COR-L47 (cell line): ENCODE measurements at regions not wholly inside any gene's neighbourhood (a gene's known extent, or its start where the extent isn't known, plus 50 kb on each side); places are given as distances from the start of the nearest gene placed in this dataset.
"Not testable (repeated sequence)": the region's sequence is repeated elsewhere in the genome, so short reads cannot be mapped to it uniquely, and the experiment has no call there.

ENCODE experiments used
- DNase-seq: peaks from one replicate; lab custom pipeline; 2025; lab: John Stamatoyannopoulos, UW

DNA sequence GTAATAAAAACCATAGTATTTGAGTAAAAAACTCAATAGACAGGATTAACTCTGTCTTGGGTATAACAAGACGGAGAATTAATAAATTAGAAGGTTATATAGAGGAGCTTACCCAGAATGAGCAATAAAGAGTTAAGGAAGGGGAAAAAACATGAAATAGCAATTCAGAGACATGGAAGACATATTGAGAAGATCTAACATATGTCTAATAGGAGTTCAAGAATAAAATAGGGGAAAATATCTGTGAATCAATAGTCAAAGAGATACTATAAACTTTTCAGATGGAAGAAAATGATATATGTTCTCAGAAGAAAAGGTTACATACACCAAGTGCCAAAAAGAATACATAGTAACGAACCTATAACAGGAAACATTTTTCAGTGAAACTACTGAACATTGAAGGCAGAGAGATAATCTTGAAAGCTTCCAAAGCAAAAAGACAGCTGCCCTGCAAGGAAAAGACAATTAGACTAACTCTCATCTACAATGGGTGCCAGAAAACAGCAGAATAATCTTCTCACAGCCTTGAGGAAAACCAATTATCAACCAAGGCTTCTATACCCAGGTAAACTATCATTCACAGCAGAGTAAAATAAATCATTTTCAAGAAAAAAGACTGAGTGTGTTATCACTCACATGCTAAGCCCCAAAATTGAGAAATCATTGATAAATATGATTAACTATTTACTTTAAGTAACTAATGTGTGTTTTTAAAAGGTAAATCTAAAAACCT is 106.0 kb downstream of the ENC1 start:
- no peak for DNase-seq

DNA sequence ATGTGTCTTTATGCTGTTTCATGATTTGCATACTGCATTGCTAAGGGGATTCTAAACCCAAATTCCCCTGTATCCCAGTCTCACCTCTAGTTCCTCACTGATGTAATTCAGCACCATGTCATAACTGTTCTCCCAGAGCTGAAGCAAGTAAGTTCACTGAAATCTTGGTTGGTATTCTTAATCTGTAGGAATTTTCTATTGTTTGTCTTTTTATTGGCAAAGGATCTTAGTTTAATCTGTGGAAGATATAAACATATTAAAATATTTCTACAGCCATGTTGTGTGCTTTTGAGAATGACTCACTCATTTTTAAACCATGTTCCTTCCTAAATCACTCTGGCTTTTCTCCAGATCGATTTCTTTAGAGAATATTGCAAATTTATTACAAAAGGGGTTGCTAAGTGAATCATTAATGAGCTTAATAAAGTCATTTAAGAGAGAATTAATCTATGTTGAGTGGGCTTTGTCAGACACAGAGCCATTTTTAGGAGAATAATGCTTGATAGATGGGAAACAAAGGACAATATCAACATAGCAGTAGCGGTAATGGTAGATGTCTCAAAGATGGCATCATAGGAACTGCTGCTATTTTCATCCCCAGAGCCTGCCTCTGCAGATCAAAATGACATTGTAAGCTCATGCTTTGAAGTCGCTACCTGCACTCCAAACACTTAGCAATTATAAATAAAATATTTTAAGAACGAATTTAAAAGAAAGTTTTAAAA is 110.0 kb downstream of the ENC1 start:
- no peak for DNase-seq

DNA sequence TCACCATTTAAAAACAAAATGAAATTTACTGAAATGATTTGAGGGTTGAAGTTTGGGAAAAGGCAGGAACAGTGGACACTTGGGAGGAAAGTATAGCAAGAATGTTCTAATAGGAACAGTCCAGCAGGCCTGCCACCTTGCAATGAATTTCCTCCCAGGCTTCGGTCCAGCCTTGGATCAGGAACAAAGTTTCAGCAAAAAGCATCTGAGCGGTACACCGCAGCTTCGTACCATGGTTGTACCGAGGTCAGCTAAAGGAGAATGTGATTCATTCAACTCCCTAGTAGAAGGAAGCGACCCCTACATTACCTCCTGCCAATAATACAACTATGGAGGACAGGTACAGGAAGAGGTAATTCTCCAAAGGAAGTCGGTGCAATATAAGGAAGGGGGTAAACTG is 111.4 kb downstream of the ENC1 start:
- DNase-seq, result no peak

DNA sequence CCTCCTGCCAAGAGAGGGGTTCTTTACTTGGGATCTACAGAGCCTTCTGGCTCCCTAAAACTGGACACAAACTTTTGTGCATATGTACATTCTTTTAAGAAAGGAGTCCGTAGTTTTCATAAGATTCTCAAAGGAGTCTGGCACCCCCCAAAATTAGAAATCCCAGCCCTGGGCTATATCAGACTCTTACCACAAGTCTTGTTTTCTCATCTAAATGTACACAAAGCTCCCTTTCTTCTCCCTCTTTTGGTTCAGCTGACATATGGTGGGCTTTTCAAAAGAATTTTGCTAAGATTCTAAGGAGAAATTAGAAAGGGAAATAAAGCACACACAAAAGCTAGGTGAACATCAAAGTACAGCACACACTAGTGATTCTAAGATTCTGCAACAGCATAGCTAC is 114.4 kb downstream of the ENC1 start:
- no peak for DNase-seq

DNA sequence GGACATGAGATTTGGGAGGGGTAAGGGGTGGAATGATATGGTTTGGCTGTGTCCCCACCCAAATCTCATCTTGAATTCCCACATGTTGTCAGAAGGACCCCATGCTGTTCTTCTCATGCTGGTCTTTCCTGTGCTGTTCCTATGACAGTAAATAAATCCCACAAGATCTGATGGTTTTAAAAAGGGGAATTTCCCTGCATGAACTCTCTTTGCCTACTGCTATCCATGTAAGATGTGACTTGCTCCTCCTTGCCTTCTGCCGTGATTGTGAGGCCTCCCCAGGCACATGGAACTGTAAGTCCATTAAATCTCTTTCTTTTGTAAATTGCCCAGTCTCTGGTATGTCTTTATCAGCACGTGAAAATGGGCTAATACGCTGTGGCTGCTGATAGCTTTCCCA is 115.8 kb downstream of the ENC1 start:
- not testable (repeated sequence) for DNase-seq

DNA sequence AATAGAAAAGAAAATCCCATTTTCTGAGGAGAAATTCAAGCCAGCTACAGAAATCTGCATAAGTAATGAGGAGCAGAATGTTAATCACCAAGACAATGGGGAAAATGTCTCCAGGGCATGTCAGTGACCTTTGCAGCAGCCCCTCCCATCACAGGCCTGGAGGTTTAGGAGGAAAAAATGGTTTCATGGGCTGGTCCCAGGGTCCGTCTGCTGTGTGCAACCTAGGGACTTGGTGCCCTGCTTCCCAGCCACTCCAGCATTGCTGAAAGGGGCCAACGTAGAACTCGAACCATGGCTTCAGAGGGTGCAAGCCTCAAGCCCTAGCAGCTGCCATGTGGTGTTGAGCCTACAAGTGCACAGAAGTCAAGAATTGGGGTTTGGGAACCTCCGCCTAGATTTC is 116.8 kb downstream of the ENC1 start:
- DNase-seq, result not testable (repeated sequence)

DNA sequence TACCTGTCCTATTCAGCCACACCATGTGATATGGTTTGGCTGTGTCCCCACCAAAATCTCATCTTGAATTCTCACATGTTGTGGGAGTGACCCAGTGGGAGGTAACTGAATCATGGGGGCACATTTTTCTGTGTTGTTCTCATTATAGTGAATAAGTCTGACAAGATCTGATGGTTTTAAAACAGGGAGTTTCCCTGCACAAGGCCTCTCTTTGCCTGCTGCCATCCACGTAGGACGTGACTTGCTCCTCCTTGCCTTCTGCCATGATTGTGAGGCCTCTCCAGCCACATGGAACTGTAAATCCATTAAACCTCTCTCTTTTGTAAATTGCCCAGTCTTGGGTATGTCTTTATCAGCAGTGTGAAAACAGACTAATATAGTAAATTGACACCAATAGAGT is 117.7 kb downstream of the ENC1 start:
- not testable (repeated sequence) for DNase-seq

DNA sequence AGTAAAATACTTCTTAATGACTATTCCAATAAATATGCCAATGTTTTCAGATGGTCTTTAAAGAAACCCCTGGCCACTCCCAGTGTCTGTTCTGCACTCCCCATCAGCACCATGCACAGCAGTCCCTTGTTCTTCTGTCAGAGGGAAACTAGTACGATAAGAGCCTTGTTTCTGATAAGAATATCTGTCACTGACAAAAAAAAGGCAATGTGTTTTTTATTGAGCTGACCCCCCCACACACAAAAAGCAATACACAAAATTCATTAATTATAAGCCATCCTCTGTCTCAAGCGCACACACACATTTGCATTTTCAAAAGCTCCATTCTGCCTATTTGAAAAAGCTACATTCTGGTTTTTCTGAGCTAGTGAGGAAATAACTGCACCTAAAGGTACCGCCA is 119.1 kb downstream of the ENC1 start:
- DNase-seq, result no peak

DNA sequence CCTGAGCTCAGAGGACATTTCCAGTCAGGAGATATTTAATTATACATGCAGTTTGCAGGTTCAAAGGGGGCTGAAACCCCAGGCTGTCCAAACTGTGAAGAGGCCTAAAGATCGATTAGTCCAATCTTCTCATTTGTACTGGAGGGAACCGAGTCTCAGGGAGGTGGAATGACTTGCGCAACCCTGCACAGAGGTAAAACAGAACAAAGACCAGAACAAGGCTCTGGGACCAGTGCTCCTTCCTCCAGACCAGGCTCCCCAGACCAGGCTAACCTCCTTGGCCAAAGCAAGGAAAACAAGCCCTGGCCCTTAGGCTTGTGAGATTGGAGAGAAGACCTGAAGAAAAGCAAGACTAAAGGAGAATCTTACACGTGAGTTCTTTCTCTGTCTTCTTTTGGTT is 120.8 kb downstream of the ENC1 start:
- no peak for DNase-seq

DNA sequence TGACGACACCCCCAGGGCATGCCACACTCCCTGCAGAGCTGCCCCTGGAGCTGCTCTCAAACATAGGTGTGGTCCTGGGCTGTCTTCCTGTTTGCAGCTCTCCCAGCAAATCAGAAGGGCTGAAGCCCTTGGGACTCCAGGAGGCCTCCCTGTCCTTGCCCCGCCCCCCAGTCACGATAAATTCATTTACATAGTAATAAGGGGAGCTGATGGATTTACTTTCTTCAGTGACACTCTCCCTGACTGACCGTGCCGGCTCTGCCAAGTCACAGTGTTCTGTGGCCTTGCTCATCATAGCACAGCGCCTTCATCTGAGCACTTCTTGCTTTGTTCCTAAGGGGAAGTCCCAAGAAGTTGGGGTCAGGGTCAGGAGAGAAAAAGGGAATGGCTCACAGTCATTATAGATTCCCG is 121.4 kb downstream of the ENC1 start:
- DNase-seq, result no peak

DNA sequence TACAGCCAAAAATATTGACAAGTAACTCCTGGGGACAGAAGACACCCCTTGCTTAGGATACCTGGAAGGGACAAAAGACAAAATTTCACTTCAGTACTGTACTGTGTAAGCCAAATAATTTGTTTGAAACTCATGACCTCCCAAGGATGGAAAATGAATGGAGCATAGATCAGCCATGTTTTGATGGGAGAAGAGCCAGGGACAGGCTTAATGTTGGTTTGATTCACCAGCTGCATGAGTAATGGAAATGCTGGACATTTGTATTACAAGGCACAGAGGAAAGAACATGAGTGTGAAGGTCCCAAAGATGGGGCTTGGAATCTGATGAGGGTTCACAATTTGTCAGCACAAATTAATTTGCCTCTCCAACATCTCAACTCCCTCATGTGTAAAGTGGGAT is 122.8 kb downstream of the ENC1 start:
- DNase-seq, result no peak

DNA sequence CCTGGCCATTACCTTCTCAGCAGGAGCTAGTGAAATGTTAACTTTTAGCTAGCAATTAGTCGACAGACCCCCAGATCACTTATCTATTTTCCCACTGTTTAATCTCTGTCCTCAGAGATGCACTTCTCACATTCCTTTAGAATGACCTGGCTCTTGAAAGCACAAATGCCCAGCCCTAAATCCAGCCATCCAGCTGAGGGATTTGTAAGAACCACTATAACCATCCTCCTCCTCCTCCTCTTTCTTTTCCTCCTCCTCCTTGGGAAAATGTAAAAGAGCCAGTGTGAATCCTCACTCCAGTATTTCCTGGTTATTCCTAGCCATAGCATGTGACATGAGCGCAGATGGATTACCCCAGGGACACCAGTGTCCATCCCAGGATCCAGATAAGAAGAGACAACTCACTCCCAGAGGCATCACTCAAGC is 124.3 kb downstream of the ENC1 start:
- DNase-seq, result no peak

DNA sequence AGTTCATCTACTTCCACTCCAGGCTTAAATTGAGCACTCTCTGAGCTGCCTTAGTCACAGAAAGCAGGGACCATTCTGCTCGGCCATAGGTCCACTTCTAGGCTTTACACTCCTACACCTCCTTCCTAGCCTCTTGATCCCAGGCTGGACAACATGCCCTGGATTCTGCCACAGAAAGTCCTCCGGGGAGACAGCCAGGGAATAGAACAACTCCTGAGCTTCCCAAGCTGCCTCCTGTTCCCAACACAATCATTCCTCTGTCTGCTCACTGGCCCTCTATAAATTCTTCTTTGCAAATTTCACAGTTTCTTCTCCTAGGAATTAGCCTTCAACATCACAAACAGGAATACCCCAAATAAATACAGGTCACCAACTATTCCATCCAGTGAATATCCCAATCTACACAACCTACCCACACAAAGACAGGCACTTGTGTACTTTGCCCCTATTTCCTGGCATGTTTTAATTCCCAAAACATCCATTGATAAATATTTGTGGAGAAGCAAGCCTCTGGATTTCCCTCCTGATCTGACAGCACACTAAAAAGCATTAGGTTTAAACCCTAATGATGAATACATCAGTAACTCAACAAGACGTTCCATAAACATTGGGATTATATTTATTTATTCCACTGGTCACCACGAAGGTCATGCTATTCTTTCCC is 125.5 kb downstream of the ENC1 start:
- DNase-seq, result no peak

DNA sequence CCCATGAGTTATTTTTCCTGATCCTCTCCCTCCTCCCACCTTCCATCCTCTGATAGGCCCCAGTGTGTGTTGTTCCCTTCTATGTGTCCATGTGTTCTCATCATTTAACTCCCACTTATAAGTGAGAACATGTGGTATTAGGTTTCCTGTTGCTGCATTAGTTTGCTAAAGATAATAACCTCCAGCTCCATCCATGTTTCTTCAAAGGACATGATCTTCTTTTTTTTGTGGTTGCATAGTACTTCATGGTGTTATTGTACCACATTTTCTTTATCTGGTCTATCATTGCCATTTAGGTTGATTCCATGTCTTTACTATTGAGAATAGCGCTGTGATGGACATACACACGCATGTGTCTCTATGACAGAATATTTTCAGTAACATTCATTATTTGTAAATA is 128.8 kb downstream of the ENC1 start:
- not testable (repeated sequence) for DNase-seq

DNA sequence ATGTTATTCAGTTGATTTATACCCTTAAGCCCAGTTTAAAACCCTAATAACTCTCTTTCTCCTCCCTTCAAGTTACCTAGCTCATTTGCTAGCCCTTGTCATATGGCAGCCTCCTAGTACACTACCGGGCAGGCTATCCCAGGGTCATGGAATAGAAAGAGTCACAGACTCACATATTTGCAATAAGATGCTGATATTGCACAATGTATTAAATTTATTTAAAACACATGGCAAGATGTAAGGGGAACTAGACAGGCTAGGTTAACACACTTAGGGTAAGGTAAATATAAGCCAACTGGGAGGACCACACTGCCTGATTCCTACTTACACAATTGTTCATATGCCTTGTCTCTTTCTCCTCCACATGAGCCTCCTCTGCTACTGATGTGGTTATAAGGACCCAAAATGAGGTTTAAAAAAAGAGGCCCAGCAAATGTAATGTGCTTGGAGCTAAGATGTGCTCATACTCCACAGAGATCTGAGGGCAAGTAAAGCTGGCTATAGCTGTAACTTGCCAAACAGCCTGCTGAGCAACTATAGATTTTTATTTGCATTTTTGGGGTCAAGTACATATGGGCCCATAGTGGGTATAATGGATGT is 130.0 kb downstream of the ENC1 start:
- no peak for DNase-seq

DNA sequence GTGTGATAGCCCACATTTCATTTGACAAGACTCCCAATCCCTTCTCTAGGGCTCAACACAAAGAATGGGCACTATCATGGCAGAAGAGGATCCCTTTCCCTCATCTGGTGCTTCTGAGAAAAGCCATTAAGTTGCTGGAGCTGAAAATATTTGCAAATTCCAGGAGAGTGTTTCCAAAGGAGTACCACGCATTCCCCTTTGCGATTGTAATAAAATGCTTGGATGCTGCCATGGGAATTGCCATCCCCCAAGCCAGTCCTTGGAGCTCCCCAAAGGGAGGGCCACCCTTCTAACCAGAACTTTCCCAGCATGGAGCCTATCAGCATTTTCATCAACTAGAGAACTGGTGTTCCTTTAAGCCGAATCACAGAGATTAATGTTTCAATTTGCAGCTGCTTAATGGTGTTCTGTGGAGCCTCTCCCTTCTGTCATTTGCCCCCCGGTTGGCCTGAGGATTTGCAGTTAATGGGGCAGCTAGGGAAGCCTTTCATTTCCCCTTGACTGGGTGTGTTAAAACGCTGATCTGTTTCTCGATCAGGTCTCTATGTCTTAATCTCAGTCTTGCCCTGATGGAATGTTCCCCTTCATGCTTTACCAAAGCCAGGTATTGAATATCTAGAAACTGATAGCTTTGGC is 133.0 kb downstream of the ENC1 start:
- DNase-seq, result no peak

DNA sequence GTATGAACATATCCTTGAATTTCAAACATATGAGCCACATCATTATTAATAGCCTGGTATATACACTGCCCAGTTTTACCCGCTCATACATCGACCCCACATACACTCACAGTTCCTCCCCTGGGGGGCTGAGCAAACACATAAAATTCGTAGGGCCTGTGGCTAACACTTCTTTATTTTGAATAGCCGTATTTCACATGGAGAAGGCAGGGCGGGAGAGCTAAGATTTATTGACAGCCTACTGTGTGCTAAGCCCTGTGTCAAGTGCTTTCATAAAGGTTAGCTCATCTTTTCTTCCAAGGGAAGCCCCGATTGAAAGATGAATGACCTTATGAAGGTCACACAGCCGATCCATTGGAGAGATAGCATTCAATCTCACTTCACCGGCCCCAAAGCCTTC is 134.4 kb downstream of the ENC1 start:
- no peak for DNase-seq

DNA sequence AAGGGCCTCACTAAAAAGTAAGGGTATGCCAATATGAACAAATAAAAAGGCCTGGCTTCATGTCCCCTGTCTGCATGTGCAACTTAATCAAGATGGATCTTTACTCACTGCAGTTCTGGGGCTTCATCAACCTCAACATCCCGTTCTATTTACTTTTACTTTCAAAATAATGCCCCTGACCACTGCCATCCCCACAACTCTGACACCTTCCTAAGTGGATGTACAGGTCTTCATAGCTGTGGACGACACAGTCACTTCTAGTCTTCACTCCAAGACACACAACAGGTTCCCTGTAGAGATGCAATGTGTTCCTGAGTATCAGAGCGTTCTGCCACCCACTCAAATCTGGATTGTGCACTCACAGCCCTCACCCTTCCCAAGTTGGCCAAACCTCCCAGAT is 136.1 kb downstream of the ENC1 start:
- DNase-seq, result no peak

DNA sequence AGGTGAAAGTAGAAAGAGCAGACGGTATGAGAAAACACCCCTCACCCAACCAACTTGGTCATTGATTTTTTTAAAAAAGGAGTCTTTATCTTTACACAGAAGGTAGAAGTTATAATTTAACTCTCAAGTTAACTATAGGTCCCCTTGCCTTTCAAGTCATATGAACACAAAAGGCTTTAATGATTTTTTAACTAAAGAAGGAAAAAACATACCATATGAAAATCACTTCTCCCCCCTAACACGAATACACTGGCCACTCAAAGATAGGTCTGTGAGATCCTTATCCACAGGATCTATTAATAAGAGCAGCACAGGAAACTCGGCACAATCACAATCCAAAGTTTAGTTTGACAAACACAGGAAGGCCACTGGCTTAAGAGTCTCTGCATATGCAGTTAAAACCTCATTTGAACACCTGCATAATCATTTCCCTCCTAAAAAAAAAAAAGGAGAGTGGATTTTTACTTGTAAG is 138.0 kb downstream of the ENC1 start:
- DNase-seq, result no peak

DNA sequence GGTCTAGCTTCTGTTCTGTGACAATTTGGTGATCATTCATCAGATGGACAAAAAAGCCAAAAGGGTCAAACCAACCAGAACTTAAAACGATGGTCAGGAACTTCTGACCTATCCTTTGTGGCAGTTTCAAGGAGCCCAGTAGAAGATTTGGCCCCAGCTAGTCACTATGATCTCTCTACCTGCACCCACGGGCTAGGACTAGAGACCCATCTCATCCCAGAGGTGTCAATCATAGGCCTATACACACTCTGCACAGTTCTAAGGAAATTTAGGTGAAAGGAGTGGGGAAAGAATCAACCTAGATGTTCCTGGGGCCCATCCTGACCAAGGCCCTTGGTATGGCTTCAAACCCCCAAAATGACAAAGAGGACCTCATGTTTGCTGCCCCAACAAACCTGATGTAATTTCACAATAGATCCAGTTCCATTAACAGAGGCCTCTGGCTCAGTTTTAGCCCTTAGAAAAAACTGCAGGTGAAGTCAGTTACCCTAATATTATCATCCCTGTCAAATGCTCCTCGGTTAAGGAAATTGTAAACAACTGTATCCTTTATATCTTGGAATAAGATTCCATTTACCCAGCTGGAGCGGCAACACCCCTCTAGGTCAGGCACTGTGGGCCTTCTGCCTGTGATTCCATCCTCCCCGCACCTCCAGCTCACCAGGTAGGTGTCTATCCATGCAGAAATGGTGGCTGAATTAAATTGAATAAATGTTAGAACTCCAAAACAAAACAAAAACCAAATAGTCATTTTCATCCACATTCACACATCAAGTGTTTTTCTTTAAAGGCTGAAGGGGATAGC is 138.7 kb downstream of the ENC1 start:
- DNase-seq, result no peak
